IMR-90 (cell line): ENCODE measurements at regions not wholly inside any gene's neighbourhood (a gene's known extent, or its start where the extent isn't known, plus 50 kb on each side); places are given as distances from the start of the nearest gene placed in this dataset.

Experiments used
- ATAC-seq: fragments of 200-7000 bp; cut with Tn5 transposase; 2 replicates; pipeline ENCODE4 v1.9.1; 2020; ENCODE audit warnings: low read depth, mild to moderate bottlenecking, moderate library complexity
- BruUV-seq: library from RNA; stranded (reverse); fragments of 400-500 nt; replicated peaks from 2 replicates; lab custom pipeline; 2021; lab: Mats Ljungman, UMichigan
- CTCF ChIA-PET: fragments of 300-600 bp; formaldehyde crosslinking; extraction: SDS; loops from one replicate; lab custom pipeline; 2021; ENCODE audit warnings: antibody characterized with exemption; lab: Yijun Ruan, JAX
- POLR2A ChIA-PET: fragments of 300-600 bp; sonication (Branson Sonifier 250); formaldehyde crosslinking; loops from one replicate; lab custom pipeline; 2022; ENCODE audit warnings: antibody characterized with exemption; ENCODE audit not compliant: unreplicated experiment; lab: Charles Lee
- DNase-seq: peaks from one replicate; pipeline ENCODE4 v3.0.0; 2013
- H2AFZ ChIP-seq: replicated peaks from 2 replicates; pipeline ENCODE3; 2013; ENCODE audit warnings: low read length, mild to moderate bottlenecking; ENCODE audit not compliant: poor library complexity
- H2AK5ac ChIP-seq: 2 replicates; pipeline ENCODE4 v1.6.1; 2013; ENCODE audit warnings: low read depth, low read length, inconsistent platforms
- H2AK9ac ChIP-seq: replicated peaks from 2 replicates; pipeline ENCODE3; 2013; ENCODE audit warnings: mild to moderate bottlenecking, low read depth, low read length, moderate library complexity; ENCODE audit not compliant: poor library complexity
- H2BK120ac ChIP-seq: 2 replicates; pipeline ENCODE4 v1.6.1; 2013; ENCODE audit warnings: low read depth, low read length, inconsistent platforms
- H2BK15ac ChIP-seq: 3 replicates; pipeline ENCODE4 v1.6.1; 2013; ENCODE audit warnings: low read depth, low read length, inconsistent platforms
- H2BK20ac ChIP-seq: 2 replicates; pipeline ENCODE4 v1.6.1; 2013; ENCODE audit warnings: low read depth, mild to moderate bottlenecking, inconsistent platforms, low read length, moderate library complexity
- H2BK5ac ChIP-seq: 2 replicates; pipeline ENCODE4 v1.6.1; 2013; ENCODE audit warnings: mild to moderate bottlenecking, low read depth, low read length, inconsistent platforms; ENCODE audit not compliant: poor library complexity, severe bottlenecking
- H3K14ac ChIP-seq: replicated peaks from 2 replicates; pipeline ENCODE4 v1.6.1; 2013; ENCODE audit warnings: low read depth, low read length, inconsistent platforms
- H3K18ac ChIP-seq: 2 replicates; pipeline ENCODE4 v1.6.1; 2013; ENCODE audit warnings: low read depth, low read length, control low read depth
- H3K23ac ChIP-seq: 2 replicates; pipeline ENCODE4 v1.6.1; 2013; ENCODE audit warnings: low read depth, low read length, inconsistent platforms
- H3K27ac ChIP-seq: 2 replicates; pipeline ENCODE4 v1.5.1; 2013; ENCODE audit warnings: mild to moderate bottlenecking, control low read depth, low read length; ENCODE audit not compliant: insufficient read depth
- H3K27me3 ChIP-seq: 2 replicates; pipeline ENCODE4 v1.6.1; 2013; ENCODE audit warnings: low read length; ENCODE audit not compliant: control insufficient read depth, insufficient read depth
- H3K36me3 ChIP-seq: 2 replicates; pipeline ENCODE4 v1.6.1; 2013; ENCODE audit warnings: low read length, mixed read lengths; ENCODE audit not compliant: control insufficient read depth, insufficient read depth
- H3K4ac ChIP-seq: 2 replicates; pipeline ENCODE4 v1.6.1; 2013; ENCODE audit warnings: low read depth, low read length, inconsistent platforms
- H3K4me1 ChIP-seq: 2 replicates; pipeline ENCODE4 v1.6.1; 2013; ENCODE audit warnings: low read length, mixed read lengths; ENCODE audit not compliant: control insufficient read depth, insufficient read depth
- H3K4me2 ChIP-seq: 2 replicates; pipeline ENCODE4 v1.6.1; 2013; ENCODE audit warnings: low read depth, mild to moderate bottlenecking, control low read depth, low read length, moderate library complexity
- H3K4me3 ChIP-seq: 2 replicates; pipeline ENCODE4 v1.5.1; 2013; ENCODE audit warnings: low read depth, mild to moderate bottlenecking, control low read depth, low read length, moderate library complexity; ENCODE audit not compliant: insufficient read depth
- H3K56ac ChIP-seq: 2 replicates; pipeline ENCODE4 v1.6.1; 2013; ENCODE audit warnings: low read length, inconsistent platforms; ENCODE audit not compliant: insufficient read depth; ENCODE audit errors: extremely low read depth
- H3K79me1 ChIP-seq, 2 experiments: 2 replicates each; pipeline ENCODE4 v1.6.1; 2013; ENCODE audit warnings: low read length in 2 of 2, inconsistent platforms in 1 of 2, low read depth in 1 of 2
- H3K9ac ChIP-seq: 2 replicates; pipeline ENCODE4 v1.6.1; 2013; ENCODE audit warnings: low read depth, low read length, control low read depth
- H3K9me1 ChIP-seq: 2 replicates; pipeline ENCODE4 v1.6.1; 2013; ENCODE audit warnings: low read length, inconsistent platforms; ENCODE audit not compliant: insufficient read depth
- H3K9me3 ChIP-seq: 2 replicates; pipeline ENCODE4 v1.6.1; 2013; ENCODE audit warnings: low read length; ENCODE audit not compliant: control insufficient read depth, insufficient read depth
- H4K20me1 ChIP-seq: 2 replicates; pipeline ENCODE4 v1.6.1; 2013; ENCODE audit warnings: low read length, inconsistent platforms; ENCODE audit not compliant: insufficient read depth
- H4K5ac ChIP-seq: 2 replicates; pipeline ENCODE4 v1.6.1; 2013; ENCODE audit warnings: mild to moderate bottlenecking, low read depth, low read length, control low read depth
- H4K8ac ChIP-seq, 2 experiments: 2 replicates each; pipeline ENCODE4 v1.6.1; 2013; ENCODE audit warnings: low read depth in 2 of 2, low read length in 2 of 2, control low read depth in 1 of 2, inconsistent platforms in 1 of 2
- H4K91ac ChIP-seq: 2 replicates; pipeline ENCODE4 v1.6.1; 2013; ENCODE audit warnings: low read depth, low read length, inconsistent platforms; ENCODE audit not compliant: insufficient read depth
- BHLHE40 ChIP-seq: fragments of 150-350 bp; IDR thresholded peaks from 2 replicates; pipeline ENCODE4 v1.6.1; 2016; ENCODE audit warnings: mild to moderate bottlenecking, low read depth, low read length
- CEBPB ChIP-seq: IDR thresholded peaks from 2 replicates; pipeline ENCODE4 v1.6.1; 2012; ENCODE audit warnings: low read depth, low read length, improper control_type of control experiment
- CHD1 ChIP-seq: IDR thresholded peaks from 2 replicates; pipeline ENCODE4 v1.6.1; 2012; ENCODE audit warnings: low read depth, low read length, improper control_type of control experiment
- FOS ChIP-seq: fragments of 150-350 bp; IDR thresholded peaks from 2 replicates; pipeline ENCODE4 v1.6.1; 2016; ENCODE audit warnings: low read depth, low read length
- MAFK ChIP-seq: IDR thresholded peaks from 2 replicates; pipeline ENCODE4 v1.6.1; 2012; ENCODE audit warnings: low read depth, low read length, improper control_type of control experiment
- MAZ ChIP-seq: IDR thresholded peaks from 2 replicates; pipeline ENCODE4 v1.6.1; 2012; ENCODE audit warnings: low read depth, mild to moderate bottlenecking, low read length, improper control_type of control experiment, moderate library complexity, borderline replicate concordance
- MXI1 ChIP-seq: IDR thresholded peaks from 2 replicates; pipeline ENCODE4 v1.6.1; 2012; ENCODE audit warnings: low read depth, mild to moderate bottlenecking, low read length, moderate library complexity, borderline replicate concordance
- NFE2L2 ChIP-seq: fragments of 150-350 bp; IDR thresholded peaks from 2 replicates; pipeline ENCODE4 v1.6.1; 2016; ENCODE audit warnings: low read depth, mild to moderate bottlenecking, low read length
- POLR2A ChIP-seq: IDR thresholded peaks from 2 replicates; pipeline ENCODE4 v1.6.1; 2012; ENCODE audit warnings: mild to moderate bottlenecking, low read depth, low read length
- RAD21 ChIP-seq: IDR thresholded peaks from 2 replicates; pipeline ENCODE4 v1.6.1; 2012; ENCODE audit warnings: low read length, improper control_type of control experiment
- RCOR1 ChIP-seq: IDR thresholded peaks from 2 replicates; pipeline ENCODE4 v1.6.1; 2012; ENCODE audit warnings: mild to moderate bottlenecking, low read length, improper control_type of control experiment; ENCODE audit not compliant: insufficient replicate concordance
- RFX5 ChIP-seq: IDR thresholded peaks from 2 replicates; pipeline ENCODE4 v1.8.0; 2012; ENCODE audit warnings: low read depth, mild to moderate bottlenecking, low read length, moderate library complexity
- SMC3 ChIP-seq: fragments of 150-350 bp; IDR thresholded peaks from 2 replicates; pipeline ENCODE4 v1.6.1; 2016; ENCODE audit warnings: low read depth, mild to moderate bottlenecking, antibody characterized with exemption, low read length, moderate library complexity
- WGBS, 2 experiments: methylation state at CpG; one replicate each; pipeline versions ENCODE4 v1.1.5 to v1.1.7; 2013; ENCODE audit warnings: missing lambda C conversion rate in 2 of 2; ENCODE audit not compliant: insufficient read length in 1 of 2; ENCODE audit errors: extremely low coverage in 2 of 2; 5-methylcytosine and 5-hydroxymethylcytosine counted together
- dilution Hi-C: fragments of 300-500 bp; cut with HindIII; formaldehyde crosslinking; loops from one replicate; pipeline ENCODE4 v1.14.3; 2018; ENCODE audit warnings: low sequenced_read_pairs; ENCODE audit not compliant: unreplicated experiment
- in situ Hi-C: fragments of 300-500 bp; cut with MboI; formaldehyde crosslinking; loops from 3 replicates; pipeline ENCODE4 v1.14.3; 2019; ENCODE audit warnings: low sequenced_read_pairs, inconsistent platforms, mixed read lengths
- intact Hi-C: fragments of 100-400 bp; cut with micrococcal nuclease; formaldehyde crosslinking; loops from 2 replicates; pipeline ENCODE4 v1.10.0; 2022
- TF ChIP-seq, protein P1 (sequence below): conservative IDR thresholded peaks from 2 replicates; pipeline ENCODE4 v1.5.1; 2012; ENCODE audit warnings: mild to moderate bottlenecking, low read depth, low read length, improper control_type of control experiment
- TF ChIP-seq, protein P2 (sequence below): fragments of 150-350 bp; IDR thresholded peaks from 2 replicates; pipeline ENCODE4 v1.6.1; 2016; ENCODE audit warnings: low read depth, mild to moderate bottlenecking, low read length, moderate library complexity, borderline replicate concordance
- TF ChIP-seq, protein P3 (sequence below): fragments of 150-350 bp; IDR thresholded peaks from 2 replicates; pipeline ENCODE4 v1.6.1; 2017; ENCODE audit warnings: mild to moderate bottlenecking, antibody characterized with exemption, low read length, low read depth

DNA sequence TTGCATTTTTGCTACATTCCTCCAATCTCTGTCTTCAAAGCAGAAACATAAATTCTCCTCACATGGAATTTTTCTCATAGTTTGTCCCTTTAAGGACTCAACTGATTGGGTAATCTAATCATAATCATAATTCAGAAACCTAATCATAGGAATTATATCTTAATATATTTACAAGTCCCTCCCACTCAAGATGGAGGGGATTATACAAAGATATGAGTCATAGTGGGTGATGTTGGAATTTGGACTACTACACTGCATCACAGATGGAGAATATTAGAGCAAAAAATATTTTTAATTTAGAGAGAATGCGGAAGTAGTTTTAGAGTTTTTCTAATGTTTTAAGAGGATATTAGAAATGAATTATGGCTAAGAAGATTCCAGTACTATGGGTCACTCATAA lies 1034.0 kb downstream of the DTWD2 start:
- Histone ChIP-seq H3K4me2 (no peak overlapping the region), H3K23ac (no peak overlapping the region), H3K79me1 (no peaks in the 10 kb centered on the region), H3K36me3 (no peaks in the 10 kb centered on the region), H3K27me3 (no peaks in the 10 kb centered on the region), H3K9me3 (no peaks in the 10 kb centered on the region), H3K9ac (no peak overlapping the region), H2BK20ac (no peak overlapping the region), H3K18ac (no peak overlapping the region), H4K8ac (no peak overlapping the region), H2AFZ (no peak overlapping the region), H3K56ac (no peak overlapping the region), H3K9me1 (no peaks in the 10 kb centered on the region), H2BK120ac (no peak overlapping the region), H3K14ac (no peak overlapping the region), H4K91ac (no peak overlapping the region), H4K5ac (no peak overlapping the region), H3K27ac (no peak overlapping the region), H2AK5ac (no peak overlapping the region), H3K4me3 (no peak overlapping the region), H3K4ac (no peak overlapping the region), H2BK15ac (no peak overlapping the region), H2BK5ac (no peak overlapping the region), H3K4me1 (no peaks in the 10 kb centered on the region), H4K20me1 (no peaks in the 10 kb centered on the region), H2AK9ac (no peak overlapping the region)
- CTCF ChIA-PET: no interaction called here
- TF ChIP-seq, protein P1, sequence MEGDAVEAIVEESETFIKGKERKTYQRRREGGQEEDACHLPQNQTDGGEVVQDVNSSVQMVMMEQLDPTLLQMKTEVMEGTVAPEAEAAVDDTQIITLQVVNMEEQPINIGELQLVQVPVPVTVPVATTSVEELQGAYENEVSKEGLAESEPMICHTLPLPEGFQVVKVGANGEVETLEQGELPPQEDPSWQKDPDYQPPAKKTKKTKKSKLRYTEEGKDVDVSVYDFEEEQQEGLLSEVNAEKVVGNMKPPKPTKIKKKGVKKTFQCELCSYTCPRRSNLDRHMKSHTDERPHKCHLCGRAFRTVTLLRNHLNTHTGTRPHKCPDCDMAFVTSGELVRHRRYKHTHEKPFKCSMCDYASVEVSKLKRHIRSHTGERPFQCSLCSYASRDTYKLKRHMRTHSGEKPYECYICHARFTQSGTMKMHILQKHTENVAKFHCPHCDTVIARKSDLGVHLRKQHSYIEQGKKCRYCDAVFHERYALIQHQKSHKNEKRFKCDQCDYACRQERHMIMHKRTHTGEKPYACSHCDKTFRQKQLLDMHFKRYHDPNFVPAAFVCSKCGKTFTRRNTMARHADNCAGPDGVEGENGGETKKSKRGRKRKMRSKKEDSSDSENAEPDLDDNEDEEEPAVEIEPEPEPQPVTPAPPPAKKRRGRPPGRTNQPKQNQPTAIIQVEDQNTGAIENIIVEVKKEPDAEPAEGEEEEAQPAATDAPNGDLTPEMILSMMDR: no peak
- TF ChIP-seq NFE2L2 (no peak), CHD1 (no peak), MAZ (no peak), RCOR1 (no peak), BHLHE40 (no peak), CEBPB (no peak), SMC3 (no peak), FOS (no peak), RFX5 (no peak), MAFK (no peak), POLR2A (no peak), MXI1 (no peak), RAD21 (no peak)
- TF ChIP-seq, protein P2, sequence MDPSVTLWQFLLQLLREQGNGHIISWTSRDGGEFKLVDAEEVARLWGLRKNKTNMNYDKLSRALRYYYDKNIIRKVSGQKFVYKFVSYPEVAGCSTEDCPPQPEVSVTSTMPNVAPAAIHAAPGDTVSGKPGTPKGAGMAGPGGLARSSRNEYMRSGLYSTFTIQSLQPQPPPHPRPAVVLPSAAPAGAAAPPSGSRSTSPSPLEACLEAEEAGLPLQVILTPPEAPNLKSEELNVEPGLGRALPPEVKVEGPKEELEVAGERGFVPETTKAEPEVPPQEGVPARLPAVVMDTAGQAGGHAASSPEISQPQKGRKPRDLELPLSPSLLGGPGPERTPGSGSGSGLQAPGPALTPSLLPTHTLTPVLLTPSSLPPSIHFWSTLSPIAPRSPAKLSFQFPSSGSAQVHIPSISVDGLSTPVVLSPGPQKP: no peak
- TF ChIP-seq, protein P3, sequence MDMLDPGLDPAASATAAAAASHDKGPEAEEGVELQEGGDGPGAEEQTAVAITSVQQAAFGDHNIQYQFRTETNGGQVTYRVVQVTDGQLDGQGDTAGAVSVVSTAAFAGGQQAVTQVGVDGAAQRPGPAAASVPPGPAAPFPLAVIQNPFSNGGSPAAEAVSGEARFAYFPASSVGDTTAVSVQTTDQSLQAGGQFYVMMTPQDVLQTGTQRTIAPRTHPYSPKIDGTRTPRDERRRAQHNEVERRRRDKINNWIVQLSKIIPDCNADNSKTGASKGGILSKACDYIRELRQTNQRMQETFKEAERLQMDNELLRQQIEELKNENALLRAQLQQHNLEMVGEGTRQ: no peak
- 100% methylated on average over 1 of the region's 1 CpG; no CpG with 5 or more reads in 1 of the 2 experiments for WGBS, 2 experiments
- dilution Hi-C loops (no loop called here), in situ Hi-C loops (no loop called here), intact Hi-C loops (no loop called here)
- POLR2A ChIA-PET: no interaction called here
- ATAC-seq (peak; percentile 74), DNase-seq (peak; percentile 2)
- no TSS peak for BruUV-seq
